HG03066 (cell line): ENCODE measurements at regions not wholly inside any gene's neighbourhood (a gene's known extent, or its start where the extent isn't known, plus 50 kb on each side); places are given as distances from the start of the nearest gene placed in this dataset.

Experiments
- ATAC-seq: cut with Tn5 transposase; IDR thresholded peaks from one replicate; pipeline ENCODE4 v1.9.1; 2021; ENCODE audit warnings: low read depth; ENCODE audit not compliant: unreplicated experiment

GRCh38 chr20:11368499-11368898, 549.2 kb upstream of the BTBD3 start:
- ATAC-seq: no peak

- no peak for ATAC-seq
Measured at GRCh38 chr20:11368965-11369711, 548.6 kb upstream of the BTBD3 start.

GRCh38 chr20:11371831-11372230, 545.9 kb upstream of the BTBD3 start:
- no peak for ATAC-seq

GRCh38 chr20:11372876-11373790, 544.6 kb upstream of the BTBD3 start:
- no peak for ATAC-seq

GRCh38 chr20:11375335-11375734, 542.4 kb upstream of the BTBD3 start:
- no peak for ATAC-seq

- ATAC-seq: no peak
Measured at GRCh38 chr20:11375966-11376365, 541.7 kb upstream of the BTBD3 start.

GRCh38 chr20:11376420-11376819, 541.3 kb upstream of the BTBD3 start:
- ATAC-seq: no peak

GRCh38 chr20:11376998-11377397, 540.7 kb upstream of the BTBD3 start:
- ATAC-seq: no peak

- ATAC-seq: no peak
Measured at GRCh38 chr20:11377761-11378160, 539.9 kb upstream of the BTBD3 start.

- ATAC-seq: no peak
Measured at GRCh38 chr20:11378252-11378651, 539.4 kb upstream of the BTBD3 start.

- ATAC-seq: peak; percentile 25
Measured at GRCh38 chr20:11379257-11380011, 538.3 kb upstream of the BTBD3 start.

GRCh38 chr20:11380283-11380682, 537.4 kb upstream of the BTBD3 start:
- peak; percentile 52 for ATAC-seq

- ATAC-seq: no peak
Measured at GRCh38 chr20:11387189-11387754, 530.4 kb upstream of the BTBD3 start.

GRCh38 chr20:11389186-11389585, 528.5 kb upstream of the BTBD3 start:
- no peak for ATAC-seq

- no peak for ATAC-seq
Measured at GRCh38 chr20:11391591-11391990, 526.1 kb upstream of the BTBD3 start.

- no peak for ATAC-seq
Measured at GRCh38 chr20:11394145-11394833, 523.4 kb upstream of the BTBD3 start.

- no peak for ATAC-seq
Measured at GRCh38 chr20:11395581-11395980, 522.1 kb upstream of the BTBD3 start.

- no peak for ATAC-seq
Measured at GRCh38 chr20:11401988-11402387, 515.7 kb upstream of the BTBD3 start.

- ATAC-seq: no peak
Measured at GRCh38 chr20:11403711-11404110, 514.0 kb upstream of the BTBD3 start.

- ATAC-seq: no peak
Measured at GRCh38 chr20:11406877-11407276, 510.8 kb upstream of the BTBD3 start.
